GM12892 (cell line): ENCODE measurements at regions not wholly inside any gene's neighbourhood (a gene's known extent, or its start where the extent isn't known, plus 50 kb on each side); places are given as distances from the start of the nearest gene placed in this dataset.

Experiments used
- DNase-seq: peaks from one replicate; pipeline ENCODE4 v3.0.0; 2011; ENCODE audit not compliant: insufficient read length
- FAIRE-seq: peaks from 2 replicates; lab custom pipeline; 2011; peaks lifted over from hg19 to GRCh38; lab: Jason Lieb, UNC
- POLR2A ChIP-seq: IDR thresholded peaks from 2 replicates; pipeline ENCODE4 v1.6.1; 2011; ENCODE audit warnings: low read depth, low read length, control low read depth
- POLR2AphosphoS5 ChIP-seq: IDR thresholded peaks from 2 replicates; pipeline ENCODE4 v1.6.1; 2011; ENCODE audit warnings: low read depth, low read length, control low read depth
- TAF1 ChIP-seq: IDR thresholded peaks from 2 replicates; pipeline ENCODE4 v1.6.1; 2011; ENCODE audit warnings: low read depth, mild to moderate bottlenecking, control low read depth, low read length, borderline replicate concordance

- FAIRE-seq (no peak), DNase-seq (no peak)
- TF ChIP-seq POLR2A (no peak), TAF1 (no peak), POLR2AphosphoS5 (no peak)
These were observed 156.1 kb downstream of the HAUS1 start for GRCh38 chr18:46260016-46260878.

GRCh38 chr18:46260879-46261143 lies 156.6 kb downstream of the HAUS1 start:
- TF ChIP-seq TAF1 = no peak
- TF ChIP-seq POLR2AphosphoS5 = no peak
- no peak for TF ChIP-seq POLR2A
- FAIRE-seq = no peak
- no peak for DNase-seq

GRCh38 chr18:46261799-46262198 lies 157.6 kb downstream of the HAUS1 start:
- FAIRE-seq (no peak), DNase-seq (no peak)
- TF ChIP-seq POLR2AphosphoS5 (no peak), TAF1 (no peak), POLR2A (no peak)

- FAIRE-seq = no peak
- DNase-seq = no peak
- TF ChIP-seq TAF1 = no peak
These were observed 158.7 kb downstream of the HAUS1 start for GRCh38 chr18:46262856-46263255.

- TF ChIP-seq POLR2AphosphoS5 (no peak), TAF1 (no peak), POLR2A (no peak)
- no peak for FAIRE-seq
- no peak for DNase-seq
These were observed 160.1 kb downstream of the HAUS1 start for GRCh38 chr18:46264255-46264654.

DNA sequence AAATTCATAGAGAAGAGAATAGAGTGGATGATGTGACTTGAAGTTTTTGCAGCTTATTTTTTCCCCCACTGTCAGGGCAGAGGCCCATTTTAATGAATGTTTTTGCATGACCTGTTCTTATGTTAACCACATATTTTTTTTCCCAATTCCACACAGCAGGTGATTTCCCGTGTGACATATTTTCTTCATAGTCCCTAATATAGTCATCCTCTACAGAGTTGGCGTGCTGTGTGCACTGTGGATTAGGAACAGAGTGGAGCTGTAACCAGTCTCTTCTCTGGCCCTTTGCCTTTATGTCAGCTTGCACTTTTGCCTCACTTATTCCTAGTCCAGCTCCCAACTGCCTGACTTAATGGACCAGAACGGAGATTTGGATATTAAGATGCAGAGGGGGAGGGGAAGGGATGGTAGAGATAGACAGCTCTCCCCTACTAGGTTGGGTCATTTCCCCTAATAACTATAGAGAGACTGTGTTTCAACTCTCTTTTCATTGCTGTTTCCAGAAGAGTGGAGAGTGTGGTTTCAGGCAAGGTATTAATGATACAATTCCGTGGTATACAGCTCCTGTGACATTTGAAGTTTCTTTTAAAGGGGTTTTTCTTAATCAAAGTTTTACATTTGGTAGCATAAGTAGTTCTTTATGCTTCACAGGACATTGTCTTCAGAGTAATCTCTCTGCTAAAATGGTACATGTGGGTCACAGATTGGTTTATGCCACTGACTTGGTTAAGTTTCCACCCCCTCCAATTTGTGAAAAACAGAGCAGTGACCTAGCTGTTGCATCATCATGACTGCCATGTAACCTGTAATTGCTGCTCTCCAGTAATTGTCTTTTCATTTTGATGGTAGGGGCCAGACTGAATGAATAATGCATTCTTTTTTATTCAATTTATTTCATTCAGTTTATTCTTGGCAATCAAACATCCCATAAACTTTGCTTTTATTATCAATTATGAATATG lies 161.3 kb downstream of the HAUS1 start:
- TF ChIP-seq POLR2AphosphoS5 (no peak), POLR2A (no peak), TAF1 (no peak)
- FAIRE-seq = no peak
- no peak for DNase-seq

GRCh38 chr18:46266473-46266872 lies 162.3 kb downstream of the HAUS1 start:
- FAIRE-seq (no peak), DNase-seq (no peak)

DNA sequence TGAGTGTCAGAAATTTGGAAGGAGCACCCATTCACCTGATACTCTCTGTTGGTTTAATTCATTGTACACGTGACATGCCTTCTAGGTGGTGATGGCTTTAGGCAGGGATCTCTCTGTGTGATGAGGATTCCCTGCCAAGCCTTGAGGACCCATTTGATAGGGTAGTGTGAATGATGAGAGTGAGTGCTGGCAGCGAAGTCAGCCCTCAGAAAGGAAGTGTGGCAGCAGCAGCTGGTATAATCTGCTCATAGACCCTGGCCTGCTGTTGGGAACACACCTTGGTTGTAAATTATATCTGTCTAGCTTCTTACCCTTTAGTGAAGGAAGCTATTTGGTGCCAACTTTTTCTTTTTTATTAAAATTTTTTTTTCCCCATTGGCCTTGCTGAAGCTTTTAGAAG lies 164.5 kb downstream of the HAUS1 start:
- DNase-seq (no peak), FAIRE-seq (no peak)
- no peak for TF ChIP-seq TAF1

More at GRCh38 chr18:46266473-46266872, 162.3 kb downstream of the HAUS1 start:
- TF ChIP-seq TAF1 (no peak), POLR2AphosphoS5 (no peak), POLR2A (no peak)

GRCh38 chr18:46269275-46269674 lies 165.1 kb downstream of the HAUS1 start:
- no peak for TF ChIP-seq POLR2A
- no peak for TF ChIP-seq TAF1
- no peak for TF ChIP-seq POLR2AphosphoS5
- no peak for DNase-seq
- FAIRE-seq = no peak

DNA sequence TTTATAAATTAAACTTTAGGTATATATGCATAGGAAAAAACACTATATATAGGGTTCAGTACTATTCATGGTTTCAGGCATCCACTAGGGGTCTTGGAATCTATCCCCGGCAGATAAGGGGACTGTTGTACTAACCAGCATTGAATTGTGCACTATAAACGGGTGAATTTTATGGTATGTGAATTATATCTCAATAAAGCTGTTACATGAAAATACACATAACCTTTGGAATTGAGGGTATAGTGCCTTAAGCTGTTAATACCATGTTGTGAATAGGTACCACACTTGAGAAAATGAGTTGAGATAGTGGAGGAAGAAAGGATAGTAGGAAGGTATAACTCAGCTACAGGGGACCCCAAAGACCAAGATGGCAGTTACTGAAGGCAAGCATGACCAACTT lies 167.3 kb downstream of the HAUS1 start:
- DNase-seq (no peak), FAIRE-seq (no peak)
- TF ChIP-seq POLR2AphosphoS5 (no peak), TAF1 (no peak), POLR2A (no peak)

DNA sequence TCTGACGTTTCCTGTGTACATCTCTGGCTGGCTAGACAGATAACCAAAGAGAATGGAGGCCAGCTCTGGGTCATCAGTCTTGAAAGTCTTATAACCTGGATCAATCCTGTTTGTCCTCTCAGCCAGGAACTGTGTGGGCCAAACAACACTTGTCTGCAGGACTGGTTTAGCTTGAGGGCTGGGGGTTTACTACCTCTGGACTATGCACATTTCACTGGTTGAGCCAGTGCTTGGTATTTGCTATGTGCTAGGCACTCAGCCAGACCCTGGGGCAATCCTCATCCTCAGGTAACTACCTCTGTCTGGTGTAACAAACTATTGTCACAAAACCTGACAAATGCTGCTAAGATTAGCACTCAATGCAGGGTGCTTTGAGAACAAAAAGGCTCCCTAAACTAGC lies 169.7 kb downstream of the HAUS1 start:
- DNase-seq = no peak
- no peak for FAIRE-seq
- TF ChIP-seq POLR2AphosphoS5 (no peak), TAF1 (no peak), POLR2A (no peak)
